ENCODE measurements at regions not wholly inside any gene's neighbourhood (a gene's known extent, or its start where the extent isn't known, plus 50 kb on each side); places are given as distances from the start of the nearest gene placed in this dataset.
A peak's percentile ranks its signal among the peaks of the same experiment; 100 is the strongest.
"Not testable (repeated sequence)": the region's sequence is repeated elsewhere in the genome, so short reads cannot be mapped to it uniquely, and the experiment has no call there.

GRCh38 chr10:90989378-90989777 lies 68.5 kb upstream of the ANKRD1 start:
- Mint-ChIP-seq H3K27ac (no peak overlapping the region), H3K27me3 (ENCODE audit: insufficient read depth) (peaks cover 3% of the 10 kb centered on the region), H3K36me3 (ENCODE audit: low read depth) (no peaks in the 10 kb centered on the region), H3K9me3 (no peaks in the 10 kb centered on the region), H3K4me3 (no peak overlapping the region), H3K4me1 (ENCODE audit: low read depth) (no peaks in the 10 kb centered on the region)
- intact Hi-C loops (cut with micrococcal nuclease) = no loop called here
- DNase-seq (ENCODE audit: low spot score) = no peak

- no peaks in the 10 kb centered on the region for H3K9me3 Mint-ChIP-seq
- peaks cover 3% of the 10 kb centered on the region for H3K27me3 Mint-ChIP-seq (ENCODE audit: insufficient read depth)
- H3K4me3 Mint-ChIP-seq = no peak overlapping the region
- no peak overlapping the region for H3K27ac Mint-ChIP-seq
- no peak for DNase-seq (ENCODE audit: low spot score)
- H3K36me3 Mint-ChIP-seq (ENCODE audit: low read depth) = no peaks in the 10 kb centered on the region
- no peaks in the 10 kb centered on the region for H3K4me1 Mint-ChIP-seq (ENCODE audit: low read depth)
- intact Hi-C loops (cut with micrococcal nuclease) = no loop called here
Measured at GRCh38 chr10:90992462-90992861, 71.6 kb upstream of the ANKRD1 start.

GRCh38 chr10:90993340-90993739 lies 72.5 kb upstream of the ANKRD1 start:
- Mint-ChIP-seq H3K4me3 (no peak overlapping the region), H3K4me1 (ENCODE audit: low read depth) (no peaks in the 10 kb centered on the region), H3K36me3 (ENCODE audit: low read depth) (no peaks in the 10 kb centered on the region), H3K27ac (no peak overlapping the region), H3K9me3 (no peaks in the 10 kb centered on the region), H3K27me3 (ENCODE audit: insufficient read depth) (peaks cover 3% of the 10 kb centered on the region)
- intact Hi-C loops (cut with micrococcal nuclease) = no loop called here
- DNase-seq (ENCODE audit: low spot score) = no peak

DNA sequence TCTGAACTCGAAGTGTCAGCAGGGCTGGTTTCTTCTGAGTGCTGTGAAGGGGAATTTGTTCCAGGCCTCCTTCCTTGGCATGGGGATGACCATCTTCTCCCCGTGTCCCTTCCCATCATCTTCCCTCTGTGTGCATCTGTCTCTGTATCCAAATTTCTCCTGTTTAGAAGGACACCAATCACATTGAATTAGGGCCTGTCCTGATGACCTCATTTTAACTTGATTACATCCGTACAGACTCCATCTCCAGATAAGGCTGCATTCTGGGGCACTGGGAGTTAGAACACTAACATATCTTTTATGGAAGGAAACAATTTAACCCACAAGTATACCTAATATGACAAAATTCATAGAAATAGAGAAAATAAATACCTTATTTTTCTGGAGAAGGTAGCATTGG lies 76.8 kb upstream of the ANKRD1 start:
- DNase-seq (ENCODE audit: low spot score) = no peak
- Mint-ChIP-seq H3K4me3 (no peak overlapping the region), H3K36me3 (ENCODE audit: low read depth) (no peaks in the 10 kb centered on the region), H3K4me1 (ENCODE audit: low read depth) (no peaks in the 10 kb centered on the region), H3K9me3 (no peaks in the 10 kb centered on the region), H3K27ac (no peak overlapping the region), H3K27me3 (ENCODE audit: insufficient read depth) (peaks cover 9% of the 10 kb centered on the region)
- intact Hi-C loops (cut with micrococcal nuclease) = no loop called here

DNA sequence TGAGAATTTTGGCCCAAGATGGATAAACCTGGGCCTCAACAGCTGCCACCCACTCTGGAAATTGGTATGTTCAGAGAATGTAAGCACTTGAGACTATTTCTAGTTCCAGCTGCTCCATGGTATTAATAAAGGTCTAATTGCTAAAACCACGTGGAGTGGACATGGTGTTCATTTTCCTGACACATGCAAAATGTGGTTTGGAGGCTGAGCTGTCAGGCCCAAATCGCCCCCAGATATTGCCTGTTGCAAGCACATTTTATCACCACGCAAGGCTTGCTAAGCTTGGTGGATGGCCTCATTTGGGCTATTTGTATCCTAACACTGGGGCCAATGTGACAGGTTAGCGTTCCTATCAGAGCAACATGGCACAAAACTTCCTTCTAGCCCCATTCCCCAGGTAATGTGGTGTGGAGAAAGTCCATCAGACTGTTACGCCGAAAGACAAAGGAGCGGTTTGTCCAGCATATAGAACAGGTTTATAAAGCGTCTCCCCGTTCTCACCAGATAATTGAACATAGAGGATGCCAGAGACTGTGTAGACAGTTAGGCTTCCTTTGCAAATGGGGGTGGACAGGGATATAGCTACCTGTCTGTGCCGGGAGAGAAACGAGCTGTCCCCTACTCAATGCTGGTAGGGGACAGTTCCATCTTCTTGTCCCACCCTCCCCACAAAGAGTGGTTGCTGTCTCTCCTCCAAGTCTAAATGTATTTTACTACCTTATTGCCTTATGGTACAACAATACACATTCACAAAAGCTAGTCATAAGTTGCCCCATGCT lies 78.0 kb upstream of the ANKRD1 start:
- no peak overlapping the region for H3K27ac Mint-ChIP-seq
- DNase-seq (ENCODE audit: low spot score) = no peak
- no peaks in the 10 kb centered on the region for H3K36me3 Mint-ChIP-seq (ENCODE audit: low read depth)
- H3K4me1 Mint-ChIP-seq (ENCODE audit: low read depth) = no peaks in the 10 kb centered on the region
- H3K27me3 Mint-ChIP-seq (ENCODE audit: insufficient read depth) = peaks cover 7% of the 10 kb centered on the region
- intact Hi-C loops (cut with micrococcal nuclease) = no loop called here
- H3K9me3 Mint-ChIP-seq = no peaks in the 10 kb centered on the region
- no peak overlapping the region for H3K4me3 Mint-ChIP-seq

GRCh38 chr10:90999512-91000172 lies 78.8 kb upstream of the ANKRD1 start:
- intact Hi-C loops (cut with micrococcal nuclease) = loop anchor here (10.0 kb wide), 1 partner anchor 905 kb away; the partner anchor contains the start of gene FGFBP3
- no peak for DNase-seq (ENCODE audit: low spot score)
- no peak overlapping the region for H3K4me3 Mint-ChIP-seq
- no peaks in the 10 kb centered on the region for H3K9me3 Mint-ChIP-seq
- no peaks in the 10 kb centered on the region for H3K36me3 Mint-ChIP-seq (ENCODE audit: low read depth)
- no peaks in the 10 kb centered on the region for H3K4me1 Mint-ChIP-seq (ENCODE audit: low read depth)
- H3K27ac Mint-ChIP-seq = no peak overlapping the region
- H3K27me3 Mint-ChIP-seq (ENCODE audit: insufficient read depth) = peaks cover 6% of the 10 kb centered on the region

GRCh38 chr10:91000470-91000869 lies 79.6 kb upstream of the ANKRD1 start:
- Mint-ChIP-seq H3K9me3 (no peaks in the 10 kb centered on the region), H3K4me3 (no peak overlapping the region), H3K4me1 (ENCODE audit: low read depth) (peaks cover 3% of the 10 kb centered on the region), H3K36me3 (ENCODE audit: low read depth) (no peaks in the 10 kb centered on the region), H3K27me3 (ENCODE audit: insufficient read depth) (peaks cover 7% of the 10 kb centered on the region), H3K27ac (no peak overlapping the region)
- intact Hi-C loops (cut with micrococcal nuclease) = loop anchor here (10.0 kb wide), 1 partner anchor 904 kb away; the partner anchor contains the start of gene FGFBP3
- no peak for DNase-seq (ENCODE audit: low spot score)

DNA sequence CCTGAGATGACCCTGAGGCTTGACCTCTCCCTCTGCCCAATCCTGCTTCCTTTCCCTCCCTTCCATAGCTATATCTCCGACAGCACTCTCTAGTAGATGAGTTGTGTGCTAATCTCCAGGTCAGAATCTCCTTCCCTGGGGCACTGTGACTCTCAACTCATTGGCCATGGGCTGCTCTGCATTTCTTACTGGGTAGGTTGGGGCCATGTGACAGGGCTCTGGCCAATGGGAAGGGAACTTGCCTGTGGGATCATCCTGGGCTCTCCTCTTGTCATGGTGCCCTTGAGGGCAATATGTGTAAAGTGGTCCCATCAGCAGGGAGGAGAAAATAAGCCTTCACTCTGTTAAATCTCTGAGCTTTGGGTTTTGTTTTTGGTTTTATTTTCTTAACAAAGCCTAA lies 80.1 kb upstream of the ANKRD1 start:
- Mint-ChIP-seq H3K9me3 (no peaks in the 10 kb centered on the region), H3K4me1 (ENCODE audit: low read depth) (peaks cover 5% of the 10 kb centered on the region), H3K36me3 (ENCODE audit: low read depth) (no peaks in the 10 kb centered on the region), H3K27me3 (ENCODE audit: insufficient read depth) (peaks cover 11% of the 10 kb centered on the region), H3K4me3 (no peak overlapping the region), H3K27ac (no peak overlapping the region)
- no peak for DNase-seq (ENCODE audit: low spot score)
- intact Hi-C loops (cut with micrococcal nuclease) = loop anchor here (10.0 kb wide), 1 partner anchor 904 kb away; the partner anchor contains the start of gene FGFBP3

DNA sequence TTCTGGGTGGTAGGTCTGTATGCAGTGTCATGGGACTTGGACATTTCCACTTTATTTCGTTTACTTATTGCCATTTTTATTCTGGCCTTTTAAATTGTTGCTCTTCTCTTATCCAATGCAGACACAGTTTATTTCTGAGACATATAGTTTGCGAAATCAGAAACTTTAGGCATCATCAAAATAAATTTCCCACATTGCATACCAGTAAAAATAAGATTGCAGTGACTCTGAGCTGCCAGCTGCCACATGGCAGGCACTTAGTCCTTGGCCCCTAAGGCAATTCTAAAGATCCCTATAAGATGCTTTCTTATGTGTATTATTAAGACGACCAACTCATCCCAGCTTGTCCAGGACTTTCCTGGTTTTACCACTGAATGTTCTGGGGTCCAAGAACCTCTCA lies 81.8 kb upstream of the ANKRD1 start:
- Mint-ChIP-seq H3K4me1 (ENCODE audit: low read depth) (peaks cover 21% of the 10 kb centered on the region), H3K27ac (no peak overlapping the region), H3K4me3 (no peak overlapping the region), H3K9me3 (no peaks in the 10 kb centered on the region), H3K36me3 (ENCODE audit: low read depth) (no peaks in the 10 kb centered on the region), H3K27me3 (ENCODE audit: insufficient read depth) (peaks cover 13% of the 10 kb centered on the region)
- DNase-seq (ENCODE audit: low spot score) = no peak
- intact Hi-C loops (cut with micrococcal nuclease) = loop anchor here (10.0 kb wide), 1 partner anchor 902 kb away; the partner anchor contains the start of gene FGFBP3

DNA sequence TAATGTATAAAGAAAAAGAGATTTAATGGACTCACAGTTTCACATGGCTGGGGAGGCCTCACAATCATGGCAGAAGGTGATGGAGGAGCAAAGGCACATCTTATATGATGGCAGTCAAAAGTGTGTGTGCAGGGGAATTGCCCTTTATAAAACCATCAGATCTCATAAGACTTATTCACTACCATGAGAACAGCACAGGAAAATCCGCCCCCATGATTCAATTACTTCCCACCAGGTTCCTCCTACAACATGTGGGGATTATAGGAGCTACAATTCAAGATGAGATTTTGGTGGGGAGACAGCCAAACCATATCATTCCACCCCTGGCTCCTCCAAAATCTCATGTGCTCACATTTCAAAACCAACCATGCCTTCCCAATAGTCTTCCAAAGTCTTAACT lies 82.5 kb upstream of the ANKRD1 start:
- DNase-seq (ENCODE audit: low spot score); H3K27ac Mint-ChIP-seq; H3K4me3 Mint-ChIP-seq; H3K36me3 Mint-ChIP-seq (ENCODE audit: low read depth); H3K9me3 Mint-ChIP-seq: not testable (repeated sequence)
- intact Hi-C loops (cut with micrococcal nuclease) = loop anchor here (10.0 kb wide), 1 partner anchor 901 kb away; the partner anchor contains the start of gene FGFBP3
- H3K4me1 Mint-ChIP-seq (ENCODE audit: low read depth) = peaks cover 27% of the 10 kb centered on the region
- peaks cover 18% of the 10 kb centered on the region for H3K27me3 Mint-ChIP-seq (ENCODE audit: insufficient read depth)

GRCh38 chr10:91005276-91005675 lies 84.4 kb upstream of the ANKRD1 start:
- Mint-ChIP-seq H3K4me1 (ENCODE audit: low read depth) (peaks cover 27% of the 10 kb centered on the region), H3K27me3 (ENCODE audit: insufficient read depth) (peaks cover 26% of the 10 kb centered on the region), H3K27ac (peak overlapping the region; percentile 31)
- not testable (repeated sequence) for H3K9me3 Mint-ChIP-seq; DNase-seq (ENCODE audit: low spot score); H3K36me3 Mint-ChIP-seq (ENCODE audit: low read depth); H3K4me3 Mint-ChIP-seq
- intact Hi-C loops (cut with micrococcal nuclease) = loop anchor here (5.0 to 10.0 kb wide), 2 partner anchors 387 to 900 kb away; partner anchors contain the start of gene FGFBP3

DNA sequence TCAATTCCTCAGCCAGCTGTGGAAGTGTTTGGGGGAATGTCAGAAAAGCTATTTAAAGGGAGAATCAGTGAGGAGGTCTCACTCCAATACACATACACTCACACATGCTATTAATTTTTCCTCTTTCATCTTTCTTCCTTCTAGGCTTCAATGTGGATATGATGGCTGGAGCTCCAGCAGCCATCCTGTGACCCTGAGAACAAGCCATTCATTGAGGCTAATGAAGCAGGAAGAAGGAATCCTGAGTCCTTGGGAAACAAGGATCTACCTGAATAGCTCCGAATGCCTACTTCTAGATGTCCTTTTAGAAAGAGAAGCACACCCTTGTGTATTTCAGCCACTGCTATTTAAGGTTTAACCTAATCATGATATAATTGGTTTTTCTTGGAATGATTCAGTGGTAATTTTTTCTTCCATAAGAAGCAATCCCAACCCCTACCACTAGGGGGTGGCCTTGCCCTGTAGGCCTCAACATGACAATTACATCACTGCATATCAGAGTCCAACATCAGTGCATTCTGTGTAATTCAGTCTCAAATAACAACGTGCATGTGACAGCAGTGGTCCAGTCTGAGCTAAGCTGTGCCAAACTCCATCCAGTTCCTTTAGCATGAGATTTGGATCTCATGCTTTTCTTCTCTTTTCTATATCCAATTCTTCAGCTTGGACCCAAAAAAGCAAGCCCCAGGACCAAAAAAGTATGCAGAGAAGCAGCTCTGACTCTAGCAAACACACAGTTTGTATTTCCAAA lies 85.3 kb upstream of the ANKRD1 start:
- Mint-ChIP-seq H3K4me1 (ENCODE audit: low read depth) (peaks cover 27% of the 10 kb centered on the region), H3K27me3 (ENCODE audit: insufficient read depth) (peaks cover 28% of the 10 kb centered on the region), H3K4me3 (peak overlapping the region; percentile 8), H3K9me3 (no peaks in the 10 kb centered on the region), H3K36me3 (ENCODE audit: low read depth) (no peaks in the 10 kb centered on the region), H3K27ac (peak overlapping the region; percentile 58)
- intact Hi-C loops (cut with micrococcal nuclease) = loop anchor here (1.0 to 10.0 kb wide), 9 partner anchors 82 to 899 kb away; partner anchors contain the start of genes FGFBP3 and HECTD2
- DNase-seq (ENCODE audit: low spot score) = peak; percentile 41

All from activated T-helper 1 cell treated with anti-CD3 and anti-CD28 coated beads, Interleukin-12 subunit alpha, Interleukin-12 subunit beta, Interleukin-2, Interleukin-4 antibody, amounts not matched to agents 30 ng/mL and 10 ng/mL and 1 ng/mL, durations not matched to agents 14 hours and 24 hours and 36 hours (primary cell).